Skeletal muscle satellite cell (primary cell): ENCODE measurements at regions not wholly inside any gene's neighbourhood (a gene's known extent, or its start where the extent isn't known, plus 50 kb on each side); places are given as distances from the start of the nearest gene placed in this dataset.

Experiments used
- H3K27me3 ChIP-seq: 2 replicates; pipeline ENCODE4 v1.7.0; 2013; ENCODE audit warnings: low read length; ENCODE audit not compliant: control insufficient read depth, insufficient read depth
- H3K36me3 ChIP-seq: 2 replicates; pipeline ENCODE4 v1.7.0; 2013; ENCODE audit warnings: mild to moderate bottlenecking, control low read depth, low read length; ENCODE audit not compliant: insufficient read depth
- H3K4me1 ChIP-seq: 2 replicates; pipeline ENCODE4 v1.7.0; 2013; ENCODE audit warnings: low read length; ENCODE audit not compliant: control insufficient read depth, insufficient read depth
- H3K4me2 ChIP-seq: 2 replicates; pipeline ENCODE4 v1.7.0; 2013; ENCODE audit warnings: mild to moderate bottlenecking, low read length
- H3K4me3 ChIP-seq: 2 replicates; pipeline ENCODE4 v1.7.0; 2013; ENCODE audit warnings: low read length
- H3K9ac ChIP-seq: 2 replicates; pipeline ENCODE4 v1.7.0; 2013; ENCODE audit warnings: mild to moderate bottlenecking, low read depth, low read length, moderate library complexity
- H3K9me3 ChIP-seq: replicated peaks from 2 replicates; pipeline ENCODE4 v1.7.0; 2013; ENCODE audit warnings: mild to moderate bottlenecking, control low read depth, low read length

- no peaks in the 10 kb centered on the region for H3K27me3 ChIP-seq
- H3K4me2 ChIP-seq: no peak overlapping the region
- no peaks in the 10 kb centered on the region for H3K4me1 ChIP-seq
- H3K36me3 ChIP-seq: no peaks in the 10 kb centered on the region
- H3K9me3 ChIP-seq: no peaks in the 10 kb centered on the region
- no peak overlapping the region for H3K9ac ChIP-seq
- no peak overlapping the region for H3K4me3 ChIP-seq
Measured at GRCh38 chr13:84843368-84843767, 955.9 kb downstream of the SLITRK6 start.

DNA sequence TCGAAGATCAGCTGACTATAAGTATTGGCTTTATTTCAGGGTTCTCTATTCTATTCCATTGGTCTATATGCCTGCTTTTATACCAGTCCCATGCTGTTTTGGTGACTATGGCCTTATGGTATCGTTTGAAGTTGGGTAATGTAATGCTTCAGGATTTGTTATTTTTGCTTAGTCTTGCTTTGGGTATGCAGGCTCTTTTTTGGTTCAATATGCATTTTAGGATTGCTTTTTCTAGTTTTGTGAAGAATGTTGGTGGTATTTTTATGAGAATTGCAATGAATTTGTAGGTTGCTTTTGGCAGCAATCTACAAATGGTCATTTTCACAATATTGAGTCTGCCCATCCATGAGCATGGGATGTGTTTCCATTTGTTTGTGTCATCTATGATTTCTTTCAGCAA lies 951.9 kb upstream of the SLITRK1 start:
- Histone ChIP-seq H3K36me3 (no peaks in the 10 kb centered on the region), H3K9me3 (no peaks in the 10 kb centered on the region), H3K27me3 (no peaks in the 10 kb centered on the region), H3K4me3 (no peak overlapping the region), H3K9ac (no peak overlapping the region), H3K4me2 (no peak overlapping the region), H3K4me1 (no peaks in the 10 kb centered on the region)

GRCh38 chr13:84831666-84832657 lies 949.7 kb upstream of the SLITRK1 start:
- Histone ChIP-seq H3K4me2 (no peak overlapping the region), H3K36me3 (no peaks in the 10 kb centered on the region), H3K9ac (no peak overlapping the region), H3K4me1 (no peaks in the 10 kb centered on the region), H3K4me3 (no peak overlapping the region), H3K9me3 (no peaks in the 10 kb centered on the region), H3K27me3 (no peaks in the 10 kb centered on the region)

DNA sequence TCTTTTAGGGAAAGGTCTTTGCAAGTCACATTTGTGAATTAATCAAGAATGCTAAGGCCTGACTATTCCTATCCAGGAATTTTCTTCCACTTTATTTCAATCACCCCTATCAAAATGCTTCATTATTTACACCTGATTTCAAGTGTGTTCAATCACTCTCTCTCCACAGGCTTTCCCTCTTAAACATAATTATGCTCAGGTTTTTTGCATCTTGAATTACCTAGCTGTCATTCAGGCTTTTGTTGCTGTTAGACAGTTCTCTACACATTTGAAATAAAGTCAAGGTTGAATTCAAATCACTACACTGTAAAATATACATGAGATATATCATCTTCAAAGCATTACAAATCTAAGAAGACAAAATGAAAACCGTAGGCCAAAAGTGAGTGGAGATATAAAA lies 941.3 kb upstream of the SLITRK1 start:
- no peak overlapping the region for H3K9ac ChIP-seq

GRCh38 chr13:84821261-84821660 lies 939.0 kb upstream of the SLITRK1 start:
- Histone ChIP-seq H3K4me1 (no peaks in the 10 kb centered on the region), H3K9me3 (peaks cover 5% of the 10 kb centered on the region), H3K27me3 (no peaks in the 10 kb centered on the region), H3K4me2 (no peak overlapping the region), H3K36me3 (no peaks in the 10 kb centered on the region), H3K4me3 (no peak overlapping the region), H3K9ac (no peak overlapping the region)

More for the DNA sequence above, 941.3 kb upstream of the SLITRK1 start:
- H3K4me3 ChIP-seq: no peak overlapping the region
- H3K36me3 ChIP-seq: no peaks in the 10 kb centered on the region
- H3K4me1 ChIP-seq: no peaks in the 10 kb centered on the region
- peaks cover 5% of the 10 kb centered on the region for H3K9me3 ChIP-seq
- H3K27me3 ChIP-seq: no peaks in the 10 kb centered on the region
- H3K4me2 ChIP-seq: no peak overlapping the region

DNA sequence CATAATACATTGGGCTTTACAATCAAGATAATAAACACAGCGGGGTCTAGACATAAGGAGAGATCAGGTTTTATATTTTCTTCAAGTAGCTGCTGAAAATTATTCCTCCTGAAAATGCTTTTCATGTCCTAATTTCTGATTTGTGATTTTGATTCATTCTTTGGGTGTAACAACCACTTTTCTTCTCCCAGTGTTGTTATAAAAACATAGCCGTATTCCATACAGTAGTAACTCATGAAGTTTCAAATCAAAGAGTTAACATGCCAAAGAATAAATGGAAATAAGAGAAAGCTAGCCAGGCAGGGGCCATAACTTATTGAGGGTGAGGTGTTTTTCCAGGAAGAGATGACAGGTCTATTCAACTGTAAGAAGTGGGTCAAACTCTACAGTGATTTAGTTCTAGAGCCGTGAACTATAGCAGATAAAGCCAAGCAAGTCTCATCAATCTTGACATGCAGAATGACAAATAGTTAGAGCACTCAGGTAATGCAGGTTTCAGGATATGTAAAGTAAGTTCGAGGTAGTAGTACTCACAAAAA lies 934.4 kb upstream of the SLITRK1 start:
- Histone ChIP-seq H3K9ac (no peak overlapping the region), H3K4me2 (no peak overlapping the region), H3K27me3 (no peaks in the 10 kb centered on the region), H3K4me1 (no peaks in the 10 kb centered on the region), H3K36me3 (no peaks in the 10 kb centered on the region), H3K4me3 (no peak overlapping the region), H3K9me3 (peaks cover 10% of the 10 kb centered on the region)

GRCh38 chr13:84812789-84813188 lies 930.5 kb upstream of the SLITRK1 start:
- Histone ChIP-seq H3K4me2 (no peak overlapping the region), H3K36me3 (no peaks in the 10 kb centered on the region)

GRCh38 chr13:84812078-84812477 lies 929.8 kb upstream of the SLITRK1 start:
- Histone ChIP-seq H3K9ac (no peak overlapping the region), H3K4me3 (no peak overlapping the region), H3K27me3 (no peaks in the 10 kb centered on the region), H3K4me1 (no peaks in the 10 kb centered on the region), H3K9me3 (peaks cover 5% of the 10 kb centered on the region), H3K36me3 (no peaks in the 10 kb centered on the region), H3K4me2 (no peak overlapping the region)

More at GRCh38 chr13:84812789-84813188, 930.5 kb upstream of the SLITRK1 start:
- Histone ChIP-seq H3K9ac (no peak overlapping the region), H3K4me1 (no peaks in the 10 kb centered on the region), H3K9me3 (peaks cover 5% of the 10 kb centered on the region), H3K27me3 (no peaks in the 10 kb centered on the region), H3K4me3 (no peak overlapping the region)

- Histone ChIP-seq H3K4me2 (no peak overlapping the region), H3K36me3 (no peaks in the 10 kb centered on the region), H3K4me3 (no peak overlapping the region), H3K9ac (no peak overlapping the region), H3K4me1 (no peaks in the 10 kb centered on the region), H3K27me3 (no peaks in the 10 kb centered on the region), H3K9me3 (peaks cover under 1% of the 10 kb centered on the region)
Measured at GRCh38 chr13:84810781-84811180, 928.5 kb upstream of the SLITRK1 start.

DNA sequence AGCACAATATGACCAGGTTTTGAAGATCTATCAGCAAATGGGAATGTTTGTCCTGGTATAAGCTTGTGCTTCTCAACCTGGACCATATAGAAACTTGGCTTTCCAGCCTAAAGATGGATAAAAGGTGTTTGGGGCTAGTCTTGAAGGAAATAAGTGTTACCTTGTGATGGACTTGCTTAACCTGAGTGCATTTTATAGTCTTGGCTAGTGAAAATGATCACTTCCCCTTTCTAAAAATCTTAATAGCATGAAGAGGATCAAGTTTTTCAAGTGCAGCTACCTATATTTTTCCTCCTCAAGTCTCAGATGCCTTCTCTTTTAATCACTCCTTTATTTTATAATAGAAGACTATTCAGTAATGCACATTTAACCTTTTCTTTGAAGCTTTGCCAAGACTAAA lies 919.8 kb upstream of the SLITRK1 start:
- Histone ChIP-seq H3K9ac (no peak overlapping the region), H3K36me3 (no peaks in the 10 kb centered on the region), H3K4me2 (no peak overlapping the region), H3K9me3 (peaks cover 4% of the 10 kb centered on the region), H3K4me1 (no peaks in the 10 kb centered on the region), H3K27me3 (no peaks in the 10 kb centered on the region), H3K4me3 (no peak overlapping the region)

- H3K9ac ChIP-seq: no peak overlapping the region
Measured at GRCh38 chr13:84784443-84785153, 902.3 kb upstream of the SLITRK1 start.

More at GRCh38 chr13:84784443-84785153, 902.3 kb upstream of the SLITRK1 start:
- no peaks in the 10 kb centered on the region for H3K4me1 ChIP-seq
- no peak overlapping the region for H3K4me3 ChIP-seq
- H3K4me2 ChIP-seq: no peak overlapping the region
- peaks cover 3% of the 10 kb centered on the region for H3K9me3 ChIP-seq
- no peaks in the 10 kb centered on the region for H3K36me3 ChIP-seq
- H3K27me3 ChIP-seq: no peaks in the 10 kb centered on the region
